ENCODE measurements at regions not wholly inside any gene's neighbourhood (a gene's known extent, or its start where the extent isn't known, plus 50 kb on each side); places are given as distances from the start of the nearest gene placed in this dataset.
"Not testable (repeated sequence)": the region's sequence is repeated elsewhere in the genome, so short reads cannot be mapped to it uniquely, and the experiment has no call there.

- no peak for DNase-seq (ENCODE audit: low read depth in 4 of 4, low spot score in 2 of 4)
Measured at GRCh38 chrX:138877746-138878145, 166.2 kb upstream of the FGF13 start.

- DNase-seq (ENCODE audit: low read depth in 4 of 4, low spot score in 2 of 4), result no peak
Measured at GRCh38 chrX:138875472-138875871, 164.0 kb upstream of the FGF13 start.

- DNase-seq (ENCODE audit: low read depth in 4 of 4, low spot score in 2 of 4), result no peak
Measured at GRCh38 chrX:138874271-138874935, 162.9 kb upstream of the FGF13 start.

GRCh38 chrX:138873640-138874039 is 162.1 kb upstream of the FGF13 start:
- not testable (repeated sequence) for DNase-seq (ENCODE audit: low read depth in 4 of 4, low spot score in 2 of 4)

- no peak for DNase-seq (ENCODE audit: low read depth in 4 of 4, low spot score in 2 of 4)
Measured at GRCh38 chrX:138872537-138872936, 161.0 kb upstream of the FGF13 start.

GRCh38 chrX:138871739-138872138 is 160.2 kb upstream of the FGF13 start:
- no peak for DNase-seq (ENCODE audit: low read depth in 4 of 4, low spot score in 2 of 4)

- no peak for DNase-seq (ENCODE audit: low read depth in 4 of 4, low spot score in 2 of 4)
Measured at GRCh38 chrX:138866643-138867042, 155.1 kb upstream of the FGF13 start.

- DNase-seq (ENCODE audit: low read depth in 4 of 4, low spot score in 2 of 4), result no peak
Measured at GRCh38 chrX:138865093-138865649, 153.7 kb upstream of the FGF13 start.

GRCh38 chrX:138859421-138859820 is 147.9 kb upstream of the FGF13 start:
- DNase-seq (ENCODE audit: low read depth in 4 of 4, low spot score in 2 of 4), result no peak

- no peak for DNase-seq (ENCODE audit: low read depth in 4 of 4, low spot score in 2 of 4)
Measured at GRCh38 chrX:138858951-138859350, 147.4 kb upstream of the FGF13 start.

- DNase-seq (ENCODE audit: low read depth in 4 of 4, low spot score in 2 of 4), result no peak
Measured at GRCh38 chrX:138858438-138858837, 146.9 kb upstream of the FGF13 start.

GRCh38 chrX:138856881-138857604 is 145.5 kb upstream of the FGF13 start:
- no peak for DNase-seq (ENCODE audit: low read depth in 4 of 4, low spot score in 2 of 4)

GRCh38 chrX:138853936-138854335 is 142.4 kb upstream of the FGF13 start:
- DNase-seq (ENCODE audit: low read depth in 4 of 4, low spot score in 2 of 4), result no peak

- DNase-seq (ENCODE audit: low read depth in 4 of 4, low spot score in 2 of 4), result no peak
Measured at GRCh38 chrX:138849521-138849920, 138.0 kb upstream of the FGF13 start.

GRCh38 chrX:138847930-138848329 is 136.4 kb upstream of the FGF13 start:
- no peak for DNase-seq (ENCODE audit: low read depth in 4 of 4, low spot score in 2 of 4)

GRCh38 chrX:138845786-138846185 is 134.3 kb upstream of the FGF13 start:
- no peak for DNase-seq (ENCODE audit: low read depth in 4 of 4, low spot score in 2 of 4)

GRCh38 chrX:138807400-138807799 is 95.9 kb upstream of the FGF13 start:
- not testable (repeated sequence) for DNase-seq (ENCODE audit: low read depth in 4 of 4, low spot score in 2 of 4)

GRCh38 chrX:138794246-138794645 is 82.7 kb upstream of the FGF13 start:
- DNase-seq (ENCODE audit: low read depth in 4 of 4, low spot score in 2 of 4), result no peak

GRCh38 chrX:138791551-138791950 is 80.0 kb upstream of the FGF13 start:
- DNase-seq (ENCODE audit: low read depth in 4 of 4, low spot score in 2 of 4), result no peak

- DNase-seq (ENCODE audit: low read depth in 4 of 4, low spot score in 2 of 4), result no peak
Measured at GRCh38 chrX:138788771-138789170, 77.3 kb upstream of the FGF13 start.

- not testable (repeated sequence) for DNase-seq (ENCODE audit: low read depth in 4 of 4, low spot score in 2 of 4)
Measured at GRCh38 chrX:138778576-138778909, 67.0 kb upstream of the FGF13 start.

GRCh38 chrX:138777908-138778575 is 66.5 kb upstream of the FGF13 start:
- not testable (repeated sequence) for DNase-seq (ENCODE audit: low read depth in 4 of 4, low spot score in 2 of 4)
